Glomerular visceral epithelial cell (primary cell): ENCODE measurements at regions not wholly inside any gene's neighbourhood (a gene's known extent, or its start where the extent isn't known, plus 50 kb on each side); places are given as distances from the start of the nearest gene placed in this dataset.

ENCODE experiments used
- DNase-seq: peaks from one replicate; pipeline ENCODE4 v3.0.0-alpha.2; 2016; ENCODE audit errors: extremely low spot score

- peak; percentile 57 for DNase-seq
Measured at GRCh38 chr21:27818847-27819246, 852.0 kb upstream of the ADAMTS5 start.

DNA sequence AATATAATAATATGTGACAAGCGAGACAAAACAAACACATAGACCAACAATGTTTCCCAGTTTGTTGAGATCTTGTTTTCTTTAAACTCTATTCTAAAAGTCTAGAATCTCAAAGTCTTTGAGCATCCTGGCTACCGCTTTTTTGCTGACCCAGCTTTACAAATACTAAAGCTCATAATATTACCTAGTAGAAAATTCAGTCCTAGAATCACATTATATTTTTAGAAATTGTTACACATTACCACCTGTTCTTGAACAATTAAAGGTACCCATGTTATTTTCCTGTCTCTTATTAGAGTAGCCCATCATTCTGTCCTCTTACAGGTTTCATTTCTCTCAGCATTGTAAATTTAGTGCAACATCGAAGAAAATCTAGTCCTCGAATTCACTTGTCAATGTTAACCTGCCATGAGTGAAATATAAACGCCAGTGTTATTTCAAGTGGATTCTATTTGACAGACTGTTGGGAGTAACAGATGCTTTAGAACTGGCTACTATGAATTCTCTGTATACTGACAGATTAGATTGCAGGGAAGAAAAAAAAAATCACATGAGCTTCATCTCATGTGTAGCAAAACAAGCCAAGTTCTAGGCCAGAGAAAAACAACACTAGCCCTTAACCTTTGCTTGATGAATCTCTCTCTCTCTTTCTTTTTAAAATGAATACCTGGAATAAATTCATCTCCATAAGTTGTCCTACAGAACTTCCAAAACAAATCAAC lies 851.2 kb upstream of the ADAMTS5 start:
- no peak for DNase-seq

DNA sequence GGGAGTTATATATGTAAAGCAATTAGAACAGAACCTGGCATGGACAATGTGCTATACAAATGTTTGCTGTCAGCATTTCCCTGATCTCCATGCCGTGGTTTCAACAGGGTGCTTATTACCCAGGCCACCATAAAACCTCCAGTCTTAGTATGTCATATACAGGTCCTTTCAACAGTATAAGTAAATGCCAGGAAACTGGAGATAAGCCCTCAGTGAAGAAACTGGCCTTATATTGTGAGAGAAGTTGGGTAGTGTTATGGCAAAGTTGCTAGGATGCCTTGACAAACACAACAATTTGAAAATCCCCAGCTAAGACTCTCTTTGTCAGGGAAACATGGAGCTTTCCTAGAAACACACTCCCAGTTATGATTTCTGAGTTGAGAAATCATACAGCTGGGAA lies 850.2 kb upstream of the ADAMTS5 start:
- peak; percentile 1 for DNase-seq

GRCh38 chr21:27816301-27816700 lies 849.4 kb upstream of the ADAMTS5 start:
- DNase-seq: no peak

GRCh38 chr21:27814226-27814625 lies 847.3 kb upstream of the ADAMTS5 start:
- DNase-seq: no peak

GRCh38 chr21:27813750-27814149 lies 846.9 kb upstream of the ADAMTS5 start:
- DNase-seq: no peak

GRCh38 chr21:27813344-27813743 lies 846.5 kb upstream of the ADAMTS5 start:
- no peak for DNase-seq

DNA sequence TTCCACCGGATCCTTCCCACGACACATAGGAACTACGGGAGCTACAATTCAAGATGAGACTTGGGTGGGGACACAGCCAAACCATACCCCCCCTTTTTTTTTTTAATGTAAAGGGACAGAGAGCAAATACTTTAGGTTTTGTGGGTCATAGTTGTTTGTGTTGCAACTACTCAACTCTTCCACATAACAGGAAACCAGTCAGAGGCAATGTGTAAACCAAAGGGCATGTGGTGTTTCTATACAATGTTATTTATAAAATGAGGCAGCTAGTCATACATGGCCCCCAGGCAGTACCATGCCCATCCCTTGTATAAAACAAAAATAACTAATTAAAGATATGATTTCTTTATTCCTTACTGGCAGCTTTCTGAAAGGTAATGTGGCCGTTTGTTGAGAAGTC lies 845.4 kb upstream of the ADAMTS5 start:
- no peak for DNase-seq

DNA sequence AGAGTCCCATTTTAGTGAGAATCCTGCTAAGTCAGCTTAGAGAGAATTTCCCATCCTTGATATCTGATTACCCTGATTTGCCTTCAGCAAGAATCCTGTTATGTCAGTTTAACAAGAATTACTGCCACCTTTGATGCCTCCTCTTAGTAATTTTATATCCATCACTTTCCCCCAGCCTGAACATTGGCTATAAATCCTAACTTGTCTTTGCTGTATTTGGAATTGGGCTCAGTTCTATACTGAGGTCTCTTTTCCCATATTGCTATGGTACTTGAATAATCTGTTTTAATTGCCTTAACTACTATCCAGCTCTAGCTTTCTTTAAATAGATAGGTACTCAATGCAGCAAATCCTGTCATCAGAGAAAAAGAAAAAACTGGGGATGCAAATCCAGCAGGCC lies 842.0 kb upstream of the ADAMTS5 start:
- no peak for DNase-seq

GRCh38 chr21:27807596-27807995 lies 840.7 kb upstream of the ADAMTS5 start:
- no peak for DNase-seq

DNA sequence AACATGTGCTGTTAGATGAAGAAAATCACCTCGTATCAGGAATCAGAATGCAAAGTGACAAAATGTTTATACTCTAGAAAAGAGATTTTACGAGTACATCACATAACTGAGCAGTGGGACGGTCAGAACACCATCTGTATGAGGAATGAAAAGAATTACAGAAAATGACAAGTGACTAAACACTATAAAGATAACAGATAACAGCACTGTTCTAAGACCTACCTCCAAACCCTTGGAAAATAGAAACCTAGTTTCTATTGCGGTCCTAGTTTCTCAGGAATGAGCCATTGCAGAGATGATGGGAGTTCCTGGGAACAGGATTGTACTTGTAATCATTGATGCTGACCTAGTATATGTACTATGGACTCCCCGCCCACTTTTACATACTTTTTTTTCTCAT lies 839.4 kb upstream of the ADAMTS5 start:
- DNase-seq: no peak

DNA sequence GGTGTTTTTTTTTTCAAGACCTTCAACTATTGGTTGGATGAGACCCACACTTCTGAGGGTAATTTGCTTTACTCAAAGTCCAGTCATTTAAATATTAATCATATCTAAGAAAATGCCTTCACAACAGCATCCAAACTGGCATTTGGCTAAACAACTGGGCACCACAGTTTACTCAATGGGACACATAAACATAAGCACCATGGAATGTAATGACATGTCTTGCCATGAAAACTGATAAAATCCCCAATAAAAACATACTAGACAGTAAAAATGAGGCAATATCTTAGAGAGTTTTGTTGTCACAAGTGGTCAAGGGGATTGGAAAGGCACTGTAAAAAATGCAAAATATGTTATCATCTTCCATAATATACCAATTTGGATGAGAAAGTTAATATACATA lies 838.8 kb upstream of the ADAMTS5 start:
- no peak for DNase-seq

- DNase-seq: no peak
Measured at GRCh38 chr21:27804515-27804914, 837.6 kb upstream of the ADAMTS5 start.

- DNase-seq: no peak
Measured at GRCh38 chr21:27803571-27803970, 836.7 kb upstream of the ADAMTS5 start.

DNA sequence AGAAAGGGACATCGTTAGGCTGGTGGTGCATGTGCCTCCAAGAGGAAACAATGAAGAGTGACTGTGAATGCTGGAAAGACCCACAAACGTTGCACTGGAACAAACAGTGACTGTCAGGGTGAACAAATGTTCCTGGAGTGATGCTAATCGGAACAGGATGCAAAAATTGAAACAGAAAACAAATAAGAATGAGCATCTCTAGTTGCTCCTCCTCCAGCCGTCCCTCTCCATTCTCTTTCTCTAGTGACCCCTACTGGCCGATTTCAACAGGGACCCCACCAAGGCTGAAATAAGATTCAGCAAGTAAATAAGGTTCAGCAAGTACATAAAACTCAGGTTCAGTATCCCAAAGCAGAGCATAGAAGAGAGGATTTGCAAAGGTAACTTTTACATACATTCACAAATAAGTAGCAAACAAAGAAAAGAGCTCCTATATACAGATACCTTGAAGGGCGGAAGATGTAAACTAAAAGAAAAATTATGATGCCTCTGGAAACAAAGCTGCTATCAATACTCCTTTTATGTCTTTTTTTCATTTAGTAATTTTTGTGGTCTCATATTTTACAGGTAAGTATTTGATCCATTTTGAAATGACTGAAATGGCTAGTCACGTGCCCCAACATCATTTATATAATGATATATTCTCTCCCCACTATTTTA lies 836.1 kb upstream of the ADAMTS5 start:
- DNase-seq: peak; percentile 17

- no peak for DNase-seq
Measured at GRCh38 chr21:27799861-27800260, 833.0 kb upstream of the ADAMTS5 start.

GRCh38 chr21:27796106-27796505 lies 829.2 kb upstream of the ADAMTS5 start:
- no peak for DNase-seq

- no peak for DNase-seq
Measured at GRCh38 chr21:27795418-27795817, 828.5 kb upstream of the ADAMTS5 start.

DNA sequence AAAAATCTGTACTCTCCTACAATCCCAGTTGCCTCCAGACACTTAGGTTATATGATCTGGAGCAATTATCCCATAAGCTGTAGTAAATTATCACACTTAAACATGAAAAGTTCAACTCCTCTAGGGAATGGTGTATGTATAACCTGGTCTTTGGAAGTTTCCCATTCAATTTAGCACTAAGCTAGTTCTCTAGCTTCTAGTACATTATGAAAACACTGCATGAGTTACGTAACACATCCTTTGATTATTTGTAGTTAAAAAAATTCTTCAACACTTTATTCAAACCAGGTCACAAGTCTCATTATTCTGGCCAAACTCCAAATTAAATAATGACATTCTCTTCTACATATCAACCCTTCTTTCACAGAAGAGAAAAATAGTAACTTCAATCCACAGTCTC lies 827.0 kb upstream of the ADAMTS5 start:
- DNase-seq: no peak

GRCh38 chr21:27787046-27787445 lies 820.2 kb upstream of the ADAMTS5 start:
- DNase-seq: no peak

- no peak for DNase-seq
Measured at GRCh38 chr21:27779606-27780005, 812.7 kb upstream of the ADAMTS5 start.

DNA sequence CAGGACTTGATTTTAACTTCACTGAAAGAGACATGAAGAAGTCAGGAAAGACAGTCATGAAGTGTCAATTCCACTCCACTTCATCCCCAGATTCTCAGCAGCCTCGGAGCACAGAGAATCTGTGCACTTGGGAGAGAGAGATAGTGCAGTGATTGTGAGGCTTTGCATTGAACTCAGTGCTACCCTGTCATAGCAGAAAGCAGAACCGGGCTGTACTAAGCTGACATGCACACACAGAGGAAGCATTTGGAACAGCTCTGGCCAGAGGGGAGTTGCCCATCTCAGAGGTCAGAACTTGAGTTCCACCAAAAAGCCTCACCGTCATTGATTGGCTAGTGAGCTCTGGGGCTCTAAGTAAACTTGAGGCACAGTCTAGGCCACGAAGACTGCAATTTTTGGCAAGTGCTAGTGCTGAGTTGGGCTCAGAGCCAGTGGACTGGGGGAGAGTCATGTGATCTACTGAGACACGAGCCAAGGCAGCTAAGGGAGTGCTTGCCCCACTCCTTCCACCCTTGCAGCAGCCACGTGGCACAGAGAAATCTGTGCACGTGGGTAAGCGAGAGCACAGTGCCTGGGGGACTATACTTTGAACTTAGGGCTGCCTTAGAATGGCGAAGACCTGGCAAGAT lies 810.2 kb upstream of the ADAMTS5 start:
- no peak for DNase-seq

- DNase-seq: no peak
Measured at GRCh38 chr21:27772816-27773215, 805.9 kb upstream of the ADAMTS5 start.
